GM10248 (cell line): ENCODE measurements at regions not wholly inside any gene's neighbourhood (a gene's known extent, or its start where the extent isn't known, plus 50 kb on each side); places are given as distances from the start of the nearest gene placed in this dataset.

Source experiments
- CTCF ChIA-PET: fragments of 300-600 bp; sonication (Branson Sonifier 250); formaldehyde crosslinking; extraction: SDS; loops from one replicate; lab custom pipeline; 2021; ENCODE audit warnings: antibody characterized with exemption; lab: Yijun Ruan, JAX
- POLR2A ChIA-PET: fragments of 350-650 bp; sonication (Branson Sonifier 250); formaldehyde crosslinking; extraction: SDS; loops from one replicate; lab custom pipeline; 2020; ENCODE audit warnings: antibody characterized with exemption; lab: Yijun Ruan, JAX
- DNase-seq: peaks from one replicate; pipeline ENCODE4 v3.0.0; 2012; ENCODE audit errors: extremely low spot score
- TF ChIP-seq, protein P1 (sequence below): IDR thresholded peaks from 2 replicates; pipeline ENCODE4 v1.5.1; 2012; ENCODE audit warnings: mild to moderate bottlenecking, low read depth; ENCODE audit errors: extremely low read depth, missing control alignments, control extremely low read depth

DNA sequence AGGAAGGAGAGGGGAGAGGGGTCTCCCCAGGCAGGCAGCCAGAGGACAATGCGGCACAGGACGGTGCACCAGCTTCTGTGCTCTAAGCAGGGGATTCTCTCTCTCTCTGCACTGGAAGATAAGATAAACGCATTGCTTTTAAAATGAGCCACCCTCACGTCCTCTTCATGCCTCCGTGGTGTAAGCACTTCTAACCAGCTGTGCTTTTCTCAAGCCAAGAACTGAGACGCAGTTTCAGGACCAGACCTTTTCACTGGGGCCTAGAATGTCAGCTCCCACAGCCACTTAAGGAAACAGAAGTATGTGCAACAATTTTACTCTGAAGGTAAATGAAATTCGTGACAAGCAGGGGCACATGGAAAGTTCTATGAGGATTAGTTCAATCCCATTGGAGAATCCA is 82.4 kb downstream of the PSMB1 start:
- DNase-seq, result no peak
- CTCF ChIA-PET, result no interaction called here
- TF ChIP-seq, protein P1, sequence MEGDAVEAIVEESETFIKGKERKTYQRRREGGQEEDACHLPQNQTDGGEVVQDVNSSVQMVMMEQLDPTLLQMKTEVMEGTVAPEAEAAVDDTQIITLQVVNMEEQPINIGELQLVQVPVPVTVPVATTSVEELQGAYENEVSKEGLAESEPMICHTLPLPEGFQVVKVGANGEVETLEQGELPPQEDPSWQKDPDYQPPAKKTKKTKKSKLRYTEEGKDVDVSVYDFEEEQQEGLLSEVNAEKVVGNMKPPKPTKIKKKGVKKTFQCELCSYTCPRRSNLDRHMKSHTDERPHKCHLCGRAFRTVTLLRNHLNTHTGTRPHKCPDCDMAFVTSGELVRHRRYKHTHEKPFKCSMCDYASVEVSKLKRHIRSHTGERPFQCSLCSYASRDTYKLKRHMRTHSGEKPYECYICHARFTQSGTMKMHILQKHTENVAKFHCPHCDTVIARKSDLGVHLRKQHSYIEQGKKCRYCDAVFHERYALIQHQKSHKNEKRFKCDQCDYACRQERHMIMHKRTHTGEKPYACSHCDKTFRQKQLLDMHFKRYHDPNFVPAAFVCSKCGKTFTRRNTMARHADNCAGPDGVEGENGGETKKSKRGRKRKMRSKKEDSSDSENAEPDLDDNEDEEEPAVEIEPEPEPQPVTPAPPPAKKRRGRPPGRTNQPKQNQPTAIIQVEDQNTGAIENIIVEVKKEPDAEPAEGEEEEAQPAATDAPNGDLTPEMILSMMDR, result no peak
- POLR2A ChIA-PET, result no interaction called here

GRCh38 chr6:170464524-170464979 is 88.6 kb downstream of the PSMB1 start:
- ChIA-PET CTCF (interaction anchor here (0.8 to 1.8 kb wide), 2 partner anchors 12 to 53 kb away, joined by 3 to 8 read pairs; no protein-coding TSS in a partner anchor), POLR2A (no interaction called here)
- TF ChIP-seq, protein P1, result no peak
- peak; percentile 67 for DNase-seq

DNA sequence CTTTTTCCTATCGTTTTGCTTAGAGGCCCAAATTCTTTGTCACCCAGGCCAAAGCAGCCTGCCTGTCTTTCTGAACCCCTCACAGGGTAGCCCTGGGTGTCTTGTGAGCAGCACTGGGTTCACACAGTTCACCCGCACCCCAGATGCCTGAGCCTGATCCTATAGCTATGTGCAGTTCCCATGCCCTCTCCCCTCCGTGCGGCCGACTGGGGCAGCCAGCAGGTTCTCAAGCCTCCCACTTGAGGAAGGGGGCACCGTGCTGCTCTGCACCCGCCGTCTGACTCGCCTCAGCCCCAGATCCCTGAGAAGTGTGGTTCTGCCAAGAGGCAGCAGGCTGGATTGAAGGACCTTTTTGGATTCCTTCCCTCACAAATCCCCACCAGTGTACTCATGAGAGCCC is 89.0 kb downstream of the PSMB1 start:
- TF ChIP-seq, protein P1, result no peak
- ChIA-PET POLR2A (no interaction called here), CTCF (interaction anchor here (0.9 to 1.8 kb wide), 2 partner anchors 10 to 54 kb away, joined by 3 to 8 read pairs; no protein-coding TSS in a partner anchor)
- no peak for DNase-seq

DNA sequence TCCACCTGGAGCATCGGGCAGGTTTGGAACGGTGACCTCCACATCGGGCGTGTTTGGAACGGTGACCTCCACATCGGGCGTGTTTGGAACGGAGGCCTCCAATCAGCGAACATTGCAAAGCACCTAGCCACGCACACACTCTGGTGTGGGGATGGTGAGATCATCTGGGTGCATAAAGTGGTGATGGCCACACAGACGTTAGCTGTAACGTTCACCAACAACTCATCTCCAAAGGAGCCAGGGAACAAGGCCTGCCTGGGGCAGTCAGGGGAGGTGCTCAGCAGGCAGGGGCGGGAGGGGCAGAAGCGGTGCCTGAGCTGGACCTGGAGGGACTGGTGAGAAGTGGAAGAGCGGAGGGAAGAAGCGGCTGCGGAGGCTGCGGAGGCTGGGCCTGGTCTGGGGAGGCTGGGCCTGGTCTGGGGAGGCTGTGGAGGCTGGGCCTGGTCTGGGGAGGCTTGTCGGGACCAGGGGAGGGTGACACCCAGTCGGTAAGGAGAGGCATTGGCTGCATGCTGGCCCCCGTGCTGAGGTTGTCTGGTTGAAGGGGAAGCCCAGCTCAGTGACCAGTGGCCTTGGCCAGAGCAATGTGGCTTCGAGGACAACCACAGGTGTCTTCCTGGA is 89.9 kb downstream of the PSMB1 start:
- CTCF ChIA-PET, result interaction anchor here (0.7 to 3.5 kb wide), 5 partner anchors 9 to 54 kb away, joined by 3 to 17 read pairs (median 3); no protein-coding TSS in a partner anchor
- TF ChIP-seq, protein P1, result no peak
- POLR2A ChIA-PET, result no interaction called here
- DNase-seq, result no peak

- CTCF ChIA-PET, result interaction anchor here (0.7 to 3.5 kb wide), 3 partner anchors 9 to 55 kb away, joined by 3 to 17 read pairs (median 3); no protein-coding TSS in a partner anchor
- DNase-seq, result no peak
Observed at GRCh38 chr6:170462366-170463020, 90.6 kb downstream of the PSMB1 start.

More at GRCh38 chr6:170462366-170463020, 90.6 kb downstream of the PSMB1 start:
- TF ChIP-seq, protein P1, result no peak
- POLR2A ChIA-PET, result no interaction called here
